HEK293 (cell line): ENCODE measurements at regions not wholly inside any gene's neighbourhood (a gene's known extent, or its start where the extent isn't known, plus 50 kb on each side); places are given as distances from the start of the nearest gene placed in this dataset.

Experiments used
- CTCF ChIA-PET: fragments of 350-600 bp; formaldehyde crosslinking; extraction: SDS; loops from one replicate; lab custom pipeline; 2021; ENCODE audit warnings: antibody characterized with exemption; lab: Yijun Ruan, JAX
- POLR2A ChIA-PET: fragments of 300-600 bp; formaldehyde crosslinking; extraction: SDS; loops from one replicate; lab custom pipeline; 2020; ENCODE audit warnings: antibody characterized with exemption, inconsistent platforms; lab: Yijun Ruan, JAX
- H3K27ac ChIP-seq: fragments of 200-500 bp; sonication (Bioruptor generic); 2 replicates; pipeline ENCODE4 v1.5.1; 2014; ENCODE audit warnings: low read depth, low read length, control low read depth, inconsistent platforms; ENCODE audit errors: extremely low read depth
- H3K36me3 ChIP-seq, 2 experiments: fragments of 200-500 bp in 1 of 2; sonication (Bioruptor generic) in 1 of 2; 1 replicate in 1 of 2; 2 replicates in 1 of 2; pipeline ENCODE4 v1.5.1; 2014 to 2017; ENCODE audit warnings: inconsistent platforms in 2 of 2, low read length in 2 of 2; ENCODE audit not compliant: control insufficient read depth in 2 of 2, insufficient read depth in 1 of 2
- H3K4me1 ChIP-seq: fragments of 200-500 bp; sonication (Bioruptor generic); 2 replicates; pipeline ENCODE4 v1.5.1; 2014; ENCODE audit warnings: mild to moderate bottlenecking, low read length, inconsistent platforms; ENCODE audit not compliant: control insufficient read depth, insufficient read depth
- H3K4me3 ChIP-seq: 2 replicates; pipeline ENCODE4 v1.5.1; 2011; ENCODE audit warnings: low read depth, mild to moderate bottlenecking, control low read depth, low read length, moderate library complexity
- H3K9me3 ChIP-seq: fragments of 200-500 bp; sonication (Bioruptor generic); 2 replicates; pipeline ENCODE4 v1.5.1; 2014; ENCODE audit warnings: low read depth, low read length, inconsistent platforms; ENCODE audit not compliant: control insufficient read depth, insufficient read depth
- IKZF3 ChIP-seq: fragments of 450-650 bp; IDR thresholded peaks from 2 replicates; pipeline ENCODE4 v1.5.0; 2018; ENCODE audit warnings: missing biosample characterization, mild to moderate bottlenecking, missing genetic modification characterization, moderate library complexity
- RBAK ChIP-seq: fragments of 450-650 bp; formaldehyde crosslinking; IDR thresholded peaks from 2 replicates; pipeline ENCODE4 v1.5.1; 2016; ENCODE audit warnings: missing biosample characterization, missing genetic modification characterization
- REST ChIP-seq: fragments of 450-650 bp; formaldehyde crosslinking; IDR thresholded peaks from 2 replicates; pipeline ENCODE4 v1.5.1; 2016; ENCODE audit warnings: missing biosample characterization, missing genetic modification characterization
- TRIM28 ChIP-seq: IDR thresholded peaks from 2 replicates; pipeline ENCODE4 v1.6.1; 2011; ENCODE audit warnings: low read length, control low read depth, borderline replicate concordance
- ZBTB7A ChIP-seq: fragments of 450-650 bp; formaldehyde crosslinking; IDR thresholded peaks from 2 replicates; pipeline ENCODE4 v1.5.1; 2016; ENCODE audit warnings: low read depth, missing biosample characterization, missing genetic modification characterization
- ZEB2 ChIP-seq: fragments of 450-650 bp; formaldehyde crosslinking; IDR thresholded peaks from 2 replicates; pipeline ENCODE4 v1.5.1; 2016; ENCODE audit warnings: missing biosample characterization, missing genetic modification characterization
- ZNF169 ChIP-seq: fragments of 450-650 bp; formaldehyde crosslinking; IDR thresholded peaks from 2 replicates; pipeline ENCODE4 v1.5.1; 2016; ENCODE audit warnings: missing biosample characterization, missing genetic modification characterization
- ZNF175 ChIP-seq: fragments of 450-650 bp; formaldehyde crosslinking; IDR thresholded peaks from 2 replicates; pipeline ENCODE4 v1.5.1; 2016; ENCODE audit warnings: missing biosample characterization, missing genetic modification characterization
- ZNF221 ChIP-seq: fragments of 450-650 bp; formaldehyde crosslinking; IDR thresholded peaks from 2 replicates; pipeline ENCODE4 v1.5.1; 2017; ENCODE audit warnings: missing biosample characterization, missing genetic modification characterization, borderline replicate concordance
- ZNF292 ChIP-seq: fragments of 450-650 bp; formaldehyde crosslinking; IDR thresholded peaks from 2 replicates; pipeline ENCODE4 v1.5.1; 2016; ENCODE audit warnings: low read depth, missing biosample characterization, missing genetic modification characterization, borderline replicate concordance
- ZNF311 ChIP-seq: fragments of 450-650 bp; formaldehyde crosslinking; IDR thresholded peaks from 2 replicates; pipeline ENCODE4 v1.5.1; 2017; ENCODE audit warnings: missing biosample characterization, missing genetic modification characterization, borderline replicate concordance
- ZNF416 ChIP-seq: fragments of 450-650 bp; formaldehyde crosslinking; IDR thresholded peaks from 2 replicates; pipeline ENCODE4 v1.5.1; 2016; ENCODE audit warnings: missing biosample characterization, missing genetic modification characterization
- ZNF423 ChIP-seq: fragments of 450-650 bp; formaldehyde crosslinking; IDR thresholded peaks from 2 replicates; pipeline ENCODE4 v1.5.1; 2016; ENCODE audit warnings: missing biosample characterization, missing genetic modification characterization
- ZNF529 ChIP-seq: fragments of 450-650 bp; formaldehyde crosslinking; IDR thresholded peaks from 2 replicates; pipeline ENCODE4 v1.5.1; 2017; ENCODE audit warnings: missing genetic modification characterization, missing biosample characterization; ENCODE audit not compliant: insufficient replicate concordance
- ZNF549 ChIP-seq: fragments of 450-650 bp; IDR thresholded peaks from 2 replicates; pipeline ENCODE4 v1.5.1; 2018; ENCODE audit warnings: missing biosample characterization, missing genetic modification characterization, mild to moderate bottlenecking, inconsistent platforms, moderate library complexity
- ZNF558 ChIP-seq: fragments of 450-650 bp; formaldehyde crosslinking; IDR thresholded peaks from 2 replicates; pipeline ENCODE4 v1.5.1; 2016; ENCODE audit warnings: missing biosample characterization, missing genetic modification characterization
- ZNF645 ChIP-seq: fragments of 450-650 bp; formaldehyde crosslinking; IDR thresholded peaks from 2 replicates; pipeline ENCODE4; 2016; ENCODE audit warnings: missing biosample characterization, missing genetic modification characterization
- ZNF658 ChIP-seq: fragments of 450-650 bp; formaldehyde crosslinking; IDR thresholded peaks from 2 replicates; pipeline ENCODE4; 2016; ENCODE audit warnings: missing biosample characterization, missing genetic modification characterization
- ZNF701 ChIP-seq: fragments of 450-650 bp; formaldehyde crosslinking; IDR thresholded peaks from 2 replicates; pipeline ENCODE4 v1.5.1; 2016; ENCODE audit warnings: missing biosample characterization, missing genetic modification characterization
- ZNF747 ChIP-seq: fragments of 450-650 bp; formaldehyde crosslinking; IDR thresholded peaks from 2 replicates; pipeline ENCODE4 v1.5.1; 2016; ENCODE audit warnings: missing biosample characterization, missing genetic modification characterization
- ZNF76 ChIP-seq: fragments of 450-650 bp; formaldehyde crosslinking; IDR thresholded peaks from 2 replicates; pipeline ENCODE4; 2016; ENCODE audit warnings: low read depth, missing biosample characterization, missing genetic modification characterization, borderline replicate concordance
- TF ChIP-seq, protein P1 (sequence below): fragments of 450-650 bp; formaldehyde crosslinking; IDR thresholded peaks from 2 replicates; pipeline ENCODE4 v1.5.1; 2016; ENCODE audit warnings: missing biosample characterization, missing genetic modification characterization

GRCh38 chr14:89658977-89659670, 242.1 kb upstream of the FOXN3 start:
- H3K36me3 ChIP-seq = no peaks in the 10 kb centered on the region
- H3K27ac ChIP-seq = no peak overlapping the region
- H3K4me1 ChIP-seq = no peaks in the 10 kb centered on the region
- no peak overlapping the region for H3K4me3 ChIP-seq
- TF ChIP-seq ZNF645 (tag by site-specific recombination) (no peak), ZNF221 (tag by site-specific recombination) (no peak), ZNF416 (tag by site-specific recombination) (no peak), IKZF3 (tag by site-specific recombination) (no peak)
- CTCF ChIA-PET = interaction anchor here (0.7 kb wide), 1 partner anchor 123 kb away, joined by 5 read pairs; no protein-coding TSS in a partner anchor
- no peaks in the 10 kb centered on the region for H3K9me3 ChIP-seq
- POLR2A ChIA-PET = no interaction called here

DNA sequence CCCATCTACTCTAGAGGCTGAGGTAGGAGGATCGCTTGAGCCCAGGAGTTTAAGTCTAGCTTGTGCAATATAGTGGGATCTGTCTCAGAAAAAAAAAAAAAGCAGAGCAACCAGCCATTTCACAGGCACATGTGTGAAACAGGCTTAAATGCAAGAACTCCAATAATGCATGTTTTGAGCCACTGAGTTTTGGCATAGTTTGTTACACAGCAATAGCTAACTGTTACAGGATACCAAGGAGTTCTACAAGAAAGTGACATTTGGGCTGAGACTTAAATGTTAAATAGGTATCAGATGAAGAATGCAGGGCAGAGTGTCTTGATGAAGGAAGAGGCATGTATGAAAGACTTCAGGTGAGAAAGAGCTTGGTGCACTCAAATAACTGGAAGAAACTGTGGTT, 240.0 kb upstream of the FOXN3 start:
- TF ChIP-seq ZNF76 (tag by site-specific recombination) (no peak), ZNF423 (tag by site-specific recombination) (no peak)
- POLR2A ChIA-PET = no interaction called here

GRCh38 chr14:89654998-89655397, 238.0 kb upstream of the FOXN3 start:
- ChIA-PET CTCF (no interaction called here), POLR2A (no interaction called here)
- H3K36me3 ChIP-seq = no peaks in the 10 kb centered on the region
- no peaks in the 10 kb centered on the region for H3K9me3 ChIP-seq
- no peaks in the 10 kb centered on the region for H3K4me1 ChIP-seq
- no peak overlapping the region for H3K27ac ChIP-seq
- no peak for TF ChIP-seq ZNF292 (tag by site-specific recombination)
- no peak for TF ChIP-seq ZNF529
- H3K4me3 ChIP-seq = no peak overlapping the region

More for the DNA sequence above, 240.0 kb upstream of the FOXN3 start:
- Histone ChIP-seq H3K9me3 (no peaks in the 10 kb centered on the region), H3K36me3 (no peaks in the 10 kb centered on the region), H3K4me1 (no peaks in the 10 kb centered on the region), H3K4me3 (no peak overlapping the region), H3K27ac (no peak overlapping the region)
- CTCF ChIA-PET = interaction anchor here (0.6 to 1.0 kb wide), 2 partner anchors 258 to 1762 kb away, joined by 3 to 4 read pairs; no protein-coding TSS in a partner anchor

DNA sequence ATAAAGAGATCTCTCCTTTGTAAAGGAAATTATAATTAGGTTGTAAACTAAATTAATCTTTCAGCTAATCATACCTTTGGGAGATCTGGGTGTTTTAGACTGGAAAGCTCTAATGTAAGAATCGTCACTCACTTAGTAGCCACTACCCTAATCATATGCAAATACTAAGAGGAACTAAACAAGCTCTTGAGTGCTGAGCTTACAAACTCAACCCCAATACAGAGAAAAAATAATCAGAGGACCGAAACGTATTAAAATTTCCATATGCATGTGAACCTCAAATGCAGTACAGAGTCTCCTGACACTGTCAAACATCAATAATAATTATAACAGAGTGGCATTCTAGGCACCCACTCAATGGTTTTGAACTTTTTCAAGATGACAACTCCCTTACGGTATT, 235.3 kb upstream of the FOXN3 start:
- Histone ChIP-seq H3K9me3 (no peaks in the 10 kb centered on the region), H3K36me3 (no peaks in the 10 kb centered on the region), H3K27ac (no peak overlapping the region), H3K4me1 (no peaks in the 10 kb centered on the region), H3K4me3 (no peak overlapping the region)
- CTCF ChIA-PET = interaction anchor here (1.4 kb wide), 1 partner anchor 10 kb away, joined by 3 read pairs; no protein-coding TSS in a partner anchor
- POLR2A ChIA-PET = interaction anchor here (0.6 kb wide), 1 partner anchor 79 kb away, joined by 5 read pairs; no protein-coding TSS in a partner anchor
- TF ChIP-seq TRIM28 = no peak
- TF ChIP-seq, protein P1, sequence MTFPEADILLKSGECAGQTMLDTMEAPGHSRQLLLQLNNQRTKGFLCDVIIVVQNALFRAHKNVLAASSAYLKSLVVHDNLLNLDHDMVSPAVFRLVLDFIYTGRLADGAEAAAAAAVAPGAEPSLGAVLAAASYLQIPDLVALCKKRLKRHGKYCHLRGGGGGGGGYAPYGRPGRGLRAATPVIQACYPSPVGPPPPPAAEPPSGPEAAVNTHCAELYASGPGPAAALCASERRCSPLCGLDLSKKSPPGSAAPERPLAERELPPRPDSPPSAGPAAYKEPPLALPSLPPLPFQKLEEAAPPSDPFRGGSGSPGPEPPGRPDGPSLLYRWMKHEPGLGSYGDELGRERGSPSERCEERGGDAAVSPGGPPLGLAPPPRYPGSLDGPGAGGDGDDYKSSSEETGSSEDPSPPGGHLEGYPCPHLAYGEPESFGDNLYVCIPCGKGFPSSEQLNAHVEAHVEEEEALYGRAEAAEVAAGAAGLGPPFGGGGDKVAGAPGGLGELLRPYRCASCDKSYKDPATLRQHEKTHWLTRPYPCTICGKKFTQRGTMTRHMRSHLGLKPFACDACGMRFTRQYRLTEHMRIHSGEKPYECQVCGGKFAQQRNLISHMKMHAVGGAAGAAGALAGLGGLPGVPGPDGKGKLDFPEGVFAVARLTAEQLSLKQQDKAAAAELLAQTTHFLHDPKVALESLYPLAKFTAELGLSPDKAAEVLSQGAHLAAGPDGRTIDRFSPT (tag by site-specific recombination) = no peak
- no peak for TF ChIP-seq REST
- TF ChIP-seq ZBTB7A (tag by site-specific recombination) = no peak
- TF ChIP-seq ZNF658 = no peak
- TF ChIP-seq ZNF747 = no peak
- TF ChIP-seq ZNF169 = no peak
- no peak for TF ChIP-seq ZNF701 (tag by site-specific recombination)
- no peak for TF ChIP-seq ZEB2 (tag by site-specific recombination)
- no peak for TF ChIP-seq ZNF558 (tag by site-specific recombination)
- TF ChIP-seq RBAK (tag by site-specific recombination) = no peak
- no peak for TF ChIP-seq ZNF311 (tag by site-specific recombination)
- no peak for TF ChIP-seq ZNF175 (tag by site-specific recombination)
- no peak for TF ChIP-seq ZNF549 (tag by site-specific recombination)
